SK-N-SH treated with all-trans-retinoic acid at 6 μM for 48 hours (cell line): ENCODE measurements at regions not wholly inside any gene's neighbourhood (a gene's known extent, or its start where the extent isn't known, plus 50 kb on each side); places are given as distances from the start of the nearest gene placed in this dataset.

ENCODE experiments used
- ATAC-seq: fragments of 200-7000 bp; cut with Tn5 transposase; 3 replicates; pipeline ENCODE4 v1.9.1; 2020; ENCODE audit warnings: mild to moderate bottlenecking, moderate library complexity
- ARNTL ChIP-seq: fragments of 450-650 bp; formaldehyde crosslinking; IDR thresholded peaks from 2 replicates; pipeline ENCODE4 v1.5.0; 2020; ENCODE audit warnings: low read depth, mild to moderate bottlenecking, moderate library complexity, borderline replicate concordance
- BACH2 ChIP-seq: fragments of 250-450 bp; sonication (Bioruptor Pico); IDR thresholded peaks from 2 replicates; pipeline ENCODE4 v1.9.0; 2021; ENCODE audit warnings: mild to moderate bottlenecking, borderline replicate concordance
- CSDC2 ChIP-seq: fragments of 250-450 bp; sonication (Bioruptor Pico); IDR thresholded peaks from 2 replicates; pipeline ENCODE4 v1.5.0; 2020; ENCODE audit warnings: mild to moderate bottlenecking, moderate library complexity
- CSRNP3 ChIP-seq: fragments of 250-450 bp; sonication (Bioruptor Pico); IDR thresholded peaks from 2 replicates; pipeline ENCODE4 v1.5.1; 2021; ENCODE audit warnings: mild to moderate bottlenecking, moderate library complexity
- GLIS3 ChIP-seq: fragments of 250-450 bp; sonication (Bioruptor Pico); IDR thresholded peaks from 2 replicates; pipeline ENCODE4 v1.5.0; 2020; ENCODE audit warnings: mild to moderate bottlenecking, moderate library complexity
- ISL1 ChIP-seq: fragments of 250-450 bp; sonication (Bioruptor Pico); IDR thresholded peaks from 2 replicates; pipeline ENCODE4 v2.1.2; 2022; ENCODE audit warnings: mild to moderate bottlenecking, moderate library complexity
- OSR1 ChIP-seq: fragments of 250-450 bp; sonication (Bioruptor Pico); IDR thresholded peaks from 2 replicates; pipeline ENCODE4 v1.8.0; 2022; ENCODE audit warnings: moderate library complexity, mild to moderate bottlenecking, inconsistent platforms
- POU6F1 ChIP-seq: fragments of 250-450 bp; sonication (Bioruptor Pico); IDR thresholded peaks from 2 replicates; pipeline ENCODE4 v1.8.0; 2021; ENCODE audit warnings: low read depth, mild to moderate bottlenecking, moderate library complexity, borderline replicate concordance
- PPARA ChIP-seq: fragments of 250-450 bp; sonication (Bioruptor Pico); IDR thresholded peaks from 2 replicates; pipeline ENCODE4 v1.5.0; 2020; ENCODE audit warnings: mild to moderate bottlenecking, borderline replicate concordance
- RARB ChIP-seq: fragments of 250-450 bp; sonication (Bioruptor Pico); IDR thresholded peaks from 2 replicates; pipeline ENCODE4 v1.8.0; 2021; ENCODE audit warnings: mild to moderate bottlenecking, moderate library complexity
- SNAI2 ChIP-seq: fragments of 250-450 bp; sonication (Bioruptor Pico); IDR thresholded peaks from 2 replicates; pipeline ENCODE4 v1.5.0; 2020; ENCODE audit warnings: mild to moderate bottlenecking, moderate library complexity
- TOX ChIP-seq: fragments of 250-450 bp; sonication (Bioruptor Pico); IDR thresholded peaks from 2 replicates; pipeline ENCODE4 v1.8.0; 2021; ENCODE audit warnings: mild to moderate bottlenecking, moderate library complexity, borderline replicate concordance
- TSHZ2 ChIP-seq: fragments of 250-450 bp; sonication (Bioruptor Pico); IDR thresholded peaks from 2 replicates; pipeline ENCODE4 v1.5.0; 2020; ENCODE audit warnings: mild to moderate bottlenecking, moderate library complexity
- ZC3H10 ChIP-seq: fragments of 250-450 bp; sonication (Bioruptor Pico); IDR thresholded peaks from 2 replicates; pipeline ENCODE4 v1.5.1; 2021; ENCODE audit warnings: mild to moderate bottlenecking, moderate library complexity
- ZFP3 ChIP-seq: fragments of 250-450 bp; sonication (Bioruptor Pico); IDR thresholded peaks from 2 replicates; pipeline ENCODE4 v1.5.0; 2020; ENCODE audit warnings: mild to moderate bottlenecking, moderate library complexity
- ZFP30 ChIP-seq: fragments of 450-650 bp; formaldehyde crosslinking; IDR thresholded peaks from 2 replicates; pipeline ENCODE4 v1.5.0; 2022; ENCODE audit warnings: mild to moderate bottlenecking, moderate library complexity
- ZNF565 ChIP-seq: fragments of 450-650 bp; formaldehyde crosslinking; conservative IDR thresholded peaks from 2 replicates; pipeline ENCODE4 v1.5.0; 2020; ENCODE audit warnings: low read depth, mild to moderate bottlenecking, moderate library complexity
- ZNF70 ChIP-seq: fragments of 450-650 bp; formaldehyde crosslinking; IDR thresholded peaks from 2 replicates; pipeline ENCODE4 v1.5.0; 2020; ENCODE audit warnings: mild to moderate bottlenecking, moderate library complexity
- ZNF8 ChIP-seq: fragments of 450-650 bp; formaldehyde crosslinking; IDR thresholded peaks from 2 replicates; pipeline ENCODE4 v1.5.0; 2020; ENCODE audit warnings: mild to moderate bottlenecking, moderate library complexity
- TF ChIP-seq, protein P1 (sequence below): fragments of 250-450 bp; sonication (Bioruptor Pico); IDR thresholded peaks from 2 replicates; pipeline ENCODE4 v1.5.1; 2020; ENCODE audit warnings: low read depth, mild to moderate bottlenecking, moderate library complexity
- TF ChIP-seq, protein P2 (sequence below): fragments of 250-450 bp; sonication (Bioruptor Pico); IDR thresholded peaks from 2 replicates; pipeline ENCODE4 v1.8.0; 2020; ENCODE audit warnings: mild to moderate bottlenecking, moderate library complexity, borderline replicate concordance

DNA sequence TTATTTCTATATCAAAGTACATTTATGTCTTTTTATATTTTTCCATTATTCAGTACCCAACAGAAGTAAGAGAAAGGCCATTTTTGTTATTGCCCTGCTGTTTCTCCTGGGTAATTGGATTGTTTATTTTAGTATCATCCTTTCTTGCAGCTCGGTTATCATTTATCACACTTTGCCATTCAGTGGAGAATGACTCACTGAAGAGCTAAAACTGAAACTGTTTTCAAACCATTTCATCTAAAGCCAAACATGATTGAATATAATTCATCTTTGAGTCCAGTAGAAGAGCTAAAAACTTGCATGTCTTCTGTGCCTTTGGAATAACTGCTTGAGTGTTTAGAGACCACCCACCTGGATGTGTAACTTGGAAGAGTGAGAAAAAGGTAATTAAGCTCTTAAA lies 139.5 kb upstream of the PRDM9 start:
- no peak for ATAC-seq
- no peak for TF ChIP-seq OSR1 (CRISPR knock-in tag)
- TF ChIP-seq ISL1 = no peak
- TF ChIP-seq ZNF565 (CRISPR knock-in tag) = no peak
- TF ChIP-seq, protein P1, sequence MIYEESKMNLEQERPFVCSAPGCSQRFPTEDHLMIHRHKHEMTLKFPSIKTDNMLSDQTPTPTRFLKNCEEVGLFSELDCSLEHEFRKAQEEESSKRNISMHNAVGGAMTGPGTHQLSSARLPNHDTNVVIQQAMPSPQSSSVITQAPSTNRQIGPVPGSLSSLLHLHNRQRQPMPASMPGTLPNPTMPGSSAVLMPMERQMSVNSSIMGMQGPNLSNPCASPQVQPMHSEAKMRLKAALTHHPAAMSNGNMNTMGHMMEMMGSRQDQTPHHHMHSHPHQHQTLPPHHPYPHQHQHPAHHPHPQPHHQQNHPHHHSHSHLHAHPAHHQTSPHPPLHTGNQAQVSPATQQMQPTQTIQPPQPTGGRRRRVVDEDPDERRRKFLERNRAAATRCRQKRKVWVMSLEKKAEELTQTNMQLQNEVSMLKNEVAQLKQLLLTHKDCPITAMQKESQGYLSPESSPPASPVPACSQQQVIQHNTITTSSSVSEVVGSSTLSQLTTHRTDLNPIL = no peak
- TF ChIP-seq, protein P2, sequence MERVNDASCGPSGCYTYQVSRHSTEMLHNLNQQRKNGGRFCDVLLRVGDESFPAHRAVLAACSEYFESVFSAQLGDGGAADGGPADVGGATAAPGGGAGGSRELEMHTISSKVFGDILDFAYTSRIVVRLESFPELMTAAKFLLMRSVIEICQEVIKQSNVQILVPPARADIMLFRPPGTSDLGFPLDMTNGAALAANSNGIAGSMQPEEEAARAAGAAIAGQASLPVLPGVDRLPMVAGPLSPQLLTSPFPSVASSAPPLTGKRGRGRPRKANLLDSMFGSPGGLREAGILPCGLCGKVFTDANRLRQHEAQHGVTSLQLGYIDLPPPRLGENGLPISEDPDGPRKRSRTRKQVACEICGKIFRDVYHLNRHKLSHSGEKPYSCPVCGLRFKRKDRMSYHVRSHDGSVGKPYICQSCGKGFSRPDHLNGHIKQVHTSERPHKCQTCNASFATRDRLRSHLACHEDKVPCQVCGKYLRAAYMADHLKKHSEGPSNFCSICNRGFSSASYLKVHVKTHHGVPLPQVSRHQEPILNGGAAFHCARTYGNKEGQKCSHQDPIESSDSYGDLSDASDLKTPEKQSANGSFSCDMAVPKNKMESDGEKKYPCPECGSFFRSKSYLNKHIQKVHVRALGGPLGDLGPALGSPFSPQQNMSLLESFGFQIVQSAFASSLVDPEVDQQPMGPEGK (CRISPR knock-in tag) = no peak
- no peak for TF ChIP-seq RARB (CRISPR knock-in tag)
- no peak for TF ChIP-seq SNAI2 (CRISPR knock-in tag)
- no peak for TF ChIP-seq ZNF8
- no peak for TF ChIP-seq ARNTL (CRISPR knock-in tag)
- no peak for TF ChIP-seq ZC3H10 (CRISPR knock-in tag)
- no peak for TF ChIP-seq GLIS3 (CRISPR knock-in tag)
- TF ChIP-seq PPARA = no peak
- TF ChIP-seq TSHZ2 (CRISPR knock-in tag) = no peak
- TF ChIP-seq, all 23 proteins: peak for 0

- ATAC-seq = no peak
Measured at GRCh38 chr5:23353286-23353685, 154.1 kb upstream of the PRDM9 start.

GRCh38 chr5:23352446-23352845 lies 155.0 kb upstream of the PRDM9 start:
- ATAC-seq = peak; percentile 49; the same call in 2 of the 3 replicates
- TF ChIP-seq OSR1 (CRISPR knock-in tag) (no peak), ZFP3 (no peak)
- TF ChIP-seq, protein P2 (CRISPR knock-in tag) = no peak
- TF ChIP-seq, protein P1 = no peak

More at GRCh38 chr5:23353286-23353685, 154.1 kb upstream of the PRDM9 start:
- TF ChIP-seq ZC3H10 (CRISPR knock-in tag) (no peak), SNAI2 (CRISPR knock-in tag) (no peak), CSRNP3 (no peak), ZFP30 (CRISPR knock-in tag) (no peak), ZFP3 (no peak), TOX (CRISPR knock-in tag) (no peak), ZNF565 (CRISPR knock-in tag) (no peak)

DNA sequence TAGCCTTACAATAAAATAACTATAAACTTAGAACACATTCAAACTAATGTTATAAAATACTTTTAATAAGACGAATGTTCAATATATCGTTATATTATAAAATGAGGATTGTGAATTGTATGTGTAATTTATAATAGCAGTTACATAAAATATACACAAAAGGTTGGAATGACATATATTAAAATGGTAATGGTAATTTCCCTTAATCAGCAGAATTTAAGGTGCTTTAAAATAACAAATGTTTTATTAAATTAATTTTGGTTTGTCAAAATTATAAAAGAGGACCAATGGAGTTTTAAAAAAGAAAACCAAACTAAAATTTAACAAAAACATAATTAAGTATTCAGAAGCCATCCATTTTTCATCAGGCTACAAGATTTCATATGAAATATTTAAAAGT lies 164.3 kb upstream of the PRDM9 start:
- no peak for ATAC-seq
- TF ChIP-seq ZC3H10 (CRISPR knock-in tag) (no peak), GLIS3 (CRISPR knock-in tag) (no peak), SNAI2 (CRISPR knock-in tag) (no peak), BACH2 (no peak), TSHZ2 (CRISPR knock-in tag) (no peak), ZNF70 (CRISPR knock-in tag) (no peak), ISL1 (no peak), POU6F1 (CRISPR knock-in tag) (no peak), CSDC2 (CRISPR knock-in tag) (no peak)
